NCI-H1694 treated with DMSO at 0.1 percent for 48 hours (cell line): ENCODE measurements at regions not wholly inside any gene's neighbourhood (a gene's known extent, or its start where the extent isn't known, plus 50 kb on each side); places are given as distances from the start of the nearest gene placed in this dataset.

Experiments
- DNase-seq: peaks from one replicate; lab custom pipeline; 2025; lab: John Stamatoyannopoulos, UW

DNA sequence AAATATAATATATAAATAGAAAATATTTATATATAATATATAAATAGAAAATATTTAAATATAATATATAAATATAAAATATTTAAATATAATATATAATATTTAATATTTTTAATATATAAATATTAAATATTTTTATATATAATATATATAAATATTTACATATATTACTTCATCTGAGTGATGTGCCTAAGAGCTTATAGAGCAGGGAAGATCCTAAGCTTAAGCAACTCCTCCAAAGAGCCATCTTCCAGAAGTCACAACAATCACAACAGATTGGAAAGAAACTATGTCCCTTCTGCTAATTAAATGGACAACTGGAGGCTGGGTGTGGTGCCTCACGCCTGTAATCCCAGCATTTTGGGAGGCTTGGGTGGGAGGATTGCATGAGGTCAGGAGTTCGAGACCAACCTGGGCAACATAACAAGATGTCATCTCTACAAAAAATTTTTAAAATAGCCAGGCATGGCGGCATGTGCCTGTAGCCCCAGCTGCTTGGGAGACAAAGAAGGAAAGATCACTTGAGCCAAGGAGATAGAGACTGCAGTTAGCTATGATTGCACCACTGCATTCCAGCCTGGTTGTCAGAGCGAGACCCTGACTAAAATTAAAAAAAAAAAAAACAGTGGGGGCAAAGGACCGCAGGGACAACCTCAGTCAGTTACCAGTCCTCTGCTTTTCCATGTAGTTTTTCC, 198.7 kb downstream of the SKIDA1 start:
- DNase-seq = no peak

DNA sequence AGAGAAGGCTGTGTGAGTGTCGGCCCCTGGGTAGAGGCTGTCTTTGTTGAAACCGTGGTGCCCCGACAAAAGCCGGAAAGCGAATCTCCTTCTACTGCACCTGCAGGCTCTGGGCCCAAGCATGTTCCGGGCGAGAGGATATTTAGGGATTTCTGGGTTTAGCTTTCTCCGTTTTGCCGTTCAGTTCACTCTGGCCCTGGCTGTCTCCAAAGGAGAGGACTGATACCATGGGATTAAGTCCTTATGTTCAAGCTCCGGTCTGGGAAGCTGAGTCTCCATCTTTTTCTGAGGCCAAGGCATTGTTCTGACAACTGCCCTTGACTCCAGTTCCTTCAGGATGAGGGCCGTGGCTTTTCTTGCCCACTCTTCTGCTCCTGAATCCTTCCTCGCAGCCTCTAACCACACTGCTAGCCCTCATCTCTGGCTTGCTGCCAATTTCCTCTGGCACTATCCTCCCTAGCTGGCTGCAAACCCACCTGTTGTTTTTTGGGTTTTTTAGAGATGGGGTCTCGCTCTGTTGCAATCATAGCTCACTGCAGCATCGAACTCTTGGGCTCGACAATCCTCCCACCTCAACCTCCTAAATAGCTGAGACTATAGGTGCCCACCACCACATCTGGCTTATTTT, 206.8 kb downstream of the SKIDA1 start:
- DNase-seq = no peak

- DNase-seq = no peak
These were observed 207.6 kb downstream of the SKIDA1 start for GRCh38 chr10:21317902-21318301.

DNA sequence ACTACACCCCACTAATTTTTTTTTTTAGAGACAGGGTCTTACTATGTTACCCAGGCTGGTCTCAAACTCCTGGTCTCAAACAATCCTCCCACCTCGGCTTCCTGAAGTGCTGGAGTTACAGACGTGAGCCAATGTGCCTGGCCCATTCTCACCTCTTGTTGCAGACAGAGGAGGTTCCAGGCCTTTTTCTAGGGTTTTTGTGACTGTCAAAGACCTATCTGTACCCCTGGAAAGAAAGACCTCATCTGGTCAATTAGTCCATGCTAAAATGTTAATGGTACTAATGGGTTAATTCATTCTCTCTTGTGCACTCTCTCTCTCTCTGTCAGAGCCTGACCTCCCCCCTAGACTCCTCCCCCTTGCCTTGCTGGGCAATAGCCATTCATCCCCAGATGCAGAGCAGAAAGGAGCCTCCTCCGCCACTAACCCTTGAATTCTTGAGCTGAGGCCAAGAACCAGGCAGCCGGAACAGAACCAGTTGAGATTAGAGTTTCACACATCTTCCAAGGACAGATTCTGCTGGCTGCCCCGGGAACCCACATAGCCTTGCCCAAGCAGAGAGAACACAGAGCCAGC, 209.7 kb downstream of the SKIDA1 start:
- no peak for DNase-seq

- DNase-seq = no peak
These were observed 210.4 kb downstream of the SKIDA1 start for GRCh38 chr10:21314906-21315644.

- DNase-seq = no peak
These were observed 211.3 kb downstream of the SKIDA1 start for GRCh38 chr10:21314111-21314626.

- no peak for DNase-seq
These were observed 211.8 kb downstream of the SKIDA1 start for GRCh38 chr10:21313691-21314090.

GRCh38 chr10:21311426-21311825, 214.1 kb downstream of the SKIDA1 start:
- DNase-seq = no peak

DNA sequence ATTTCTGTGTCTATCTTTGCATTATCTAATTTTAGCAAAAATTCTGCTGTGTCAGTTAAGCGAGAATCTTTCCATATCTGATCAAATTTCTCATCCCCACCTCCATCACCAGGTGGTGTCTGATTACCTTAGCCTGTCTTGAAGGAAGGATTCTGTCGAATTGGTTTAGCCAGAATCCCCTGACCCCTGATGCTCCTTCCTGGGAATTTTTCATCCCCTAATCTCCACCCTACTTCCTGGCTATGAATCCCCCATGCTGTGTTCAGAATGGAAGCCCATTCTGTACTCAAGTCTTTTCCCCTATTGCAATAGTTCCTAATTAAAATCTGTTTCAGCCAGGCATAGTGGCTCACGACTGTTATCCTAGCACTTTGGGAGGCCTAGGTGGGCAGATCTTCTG, 216.1 kb downstream of the SKIDA1 start:
- DNase-seq = no peak

GRCh38 chr10:21308946-21309345, 216.5 kb downstream of the SKIDA1 start:
- DNase-seq = no peak

DNA sequence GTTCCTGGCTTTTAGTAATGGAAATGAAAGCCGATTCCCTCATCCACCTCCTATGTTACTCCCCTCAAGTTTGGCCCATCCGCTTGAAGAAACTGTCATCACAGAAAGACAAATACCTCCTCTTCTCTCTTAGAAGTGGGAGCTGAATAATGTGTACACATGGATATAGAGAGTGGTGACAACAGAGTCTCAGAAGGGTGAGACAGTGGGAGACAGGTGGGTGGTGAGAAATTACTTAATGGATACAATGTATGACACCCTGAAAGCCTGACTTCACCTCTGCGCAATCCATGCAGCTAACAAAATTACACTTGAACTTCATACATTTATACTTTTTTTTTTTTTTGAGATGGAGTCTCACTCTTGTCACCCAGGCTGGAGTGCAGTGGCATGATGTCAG, 217.5 kb downstream of the SKIDA1 start:
- DNase-seq = no peak

- DNase-seq = no peak
These were observed 220.9 kb downstream of the SKIDA1 start for GRCh38 chr10:21304608-21305007.

GRCh38 chr10:21304198-21304597, 221.3 kb downstream of the SKIDA1 start:
- DNase-seq = no peak

GRCh38 chr10:21300551-21300950, 224.9 kb downstream of the SKIDA1 start:
- DNase-seq = peak; percentile 7

DNA sequence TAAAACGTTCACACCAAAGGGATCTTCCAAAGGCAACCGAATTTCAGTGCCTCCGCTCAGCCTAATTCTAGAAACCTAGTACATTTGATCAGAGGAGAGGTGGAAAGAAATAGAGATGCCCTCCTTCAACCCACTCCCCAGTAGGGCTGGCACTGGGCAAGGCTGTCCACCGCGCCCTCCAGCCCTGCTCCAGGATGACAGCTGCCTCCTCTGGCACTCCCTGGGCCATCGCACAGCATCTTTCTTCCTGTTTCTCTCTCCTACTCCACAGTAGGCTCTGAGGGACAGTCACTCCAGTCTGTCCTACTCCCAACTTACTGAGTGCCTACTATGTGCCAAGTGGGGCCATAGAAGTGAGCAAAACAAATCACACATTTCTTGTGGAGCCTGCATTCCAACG, 226.2 kb downstream of the SKIDA1 start:
- no peak for DNase-seq

DNA sequence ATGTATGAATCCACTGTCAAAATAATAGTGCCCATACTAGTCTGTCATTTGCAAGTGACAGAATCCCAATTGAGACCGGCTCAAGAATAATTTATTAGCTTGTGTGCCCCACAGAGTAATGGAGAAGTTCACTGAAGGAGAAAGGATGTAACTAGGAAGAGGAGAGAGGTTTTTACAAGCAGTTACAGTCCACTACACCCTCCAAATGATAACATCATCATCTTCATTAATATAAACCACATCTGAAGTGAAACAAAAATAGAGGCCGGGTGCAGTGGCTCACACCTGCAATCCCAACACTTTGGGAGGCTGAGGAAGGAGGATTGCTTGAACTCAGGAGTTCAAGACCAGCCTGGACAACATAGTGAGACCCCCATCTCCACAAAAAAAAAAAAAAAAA, 226.8 kb downstream of the SKIDA1 start:
- DNase-seq = no peak

DNA sequence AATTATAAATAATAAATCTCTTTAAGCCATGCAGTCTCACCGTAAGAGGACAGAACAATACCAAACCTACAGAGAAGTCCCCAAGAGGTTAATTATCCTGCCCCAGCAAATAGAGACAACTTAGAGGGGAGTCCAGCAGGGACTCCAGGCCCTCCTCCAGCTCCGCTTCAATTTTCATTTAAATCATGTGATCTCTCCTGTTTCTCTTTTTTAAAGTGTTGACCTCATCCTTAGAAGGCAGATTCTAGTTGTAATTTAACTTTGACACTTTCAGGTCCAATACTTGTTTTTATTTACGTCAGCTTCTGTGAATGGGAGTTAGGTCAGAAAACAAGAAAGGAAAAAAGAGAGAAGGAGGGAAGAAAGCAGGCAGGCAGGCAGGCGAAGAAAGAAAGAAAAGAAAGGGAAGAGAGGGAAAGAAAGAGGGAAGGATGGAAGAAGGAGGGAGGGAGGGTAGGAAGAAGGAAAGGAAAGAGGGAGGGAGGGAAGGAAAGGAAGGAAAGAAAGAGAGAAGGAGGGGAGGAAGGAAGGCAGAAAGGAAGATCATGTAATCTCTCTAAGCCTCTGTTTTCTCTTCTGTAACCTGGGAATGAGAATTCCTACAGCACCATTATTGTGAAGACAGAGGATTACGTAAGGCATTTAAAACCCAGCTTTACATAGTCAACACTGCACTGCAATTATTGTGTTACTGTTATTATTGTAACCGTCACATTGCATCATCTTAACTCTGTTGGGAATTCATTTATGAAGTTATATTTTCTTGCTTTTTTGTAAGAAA, 227.7 kb downstream of the SKIDA1 start:
- DNase-seq = no peak

GRCh38 chr10:21296575-21297355, 228.7 kb downstream of the SKIDA1 start:
- no peak for DNase-seq

DNA sequence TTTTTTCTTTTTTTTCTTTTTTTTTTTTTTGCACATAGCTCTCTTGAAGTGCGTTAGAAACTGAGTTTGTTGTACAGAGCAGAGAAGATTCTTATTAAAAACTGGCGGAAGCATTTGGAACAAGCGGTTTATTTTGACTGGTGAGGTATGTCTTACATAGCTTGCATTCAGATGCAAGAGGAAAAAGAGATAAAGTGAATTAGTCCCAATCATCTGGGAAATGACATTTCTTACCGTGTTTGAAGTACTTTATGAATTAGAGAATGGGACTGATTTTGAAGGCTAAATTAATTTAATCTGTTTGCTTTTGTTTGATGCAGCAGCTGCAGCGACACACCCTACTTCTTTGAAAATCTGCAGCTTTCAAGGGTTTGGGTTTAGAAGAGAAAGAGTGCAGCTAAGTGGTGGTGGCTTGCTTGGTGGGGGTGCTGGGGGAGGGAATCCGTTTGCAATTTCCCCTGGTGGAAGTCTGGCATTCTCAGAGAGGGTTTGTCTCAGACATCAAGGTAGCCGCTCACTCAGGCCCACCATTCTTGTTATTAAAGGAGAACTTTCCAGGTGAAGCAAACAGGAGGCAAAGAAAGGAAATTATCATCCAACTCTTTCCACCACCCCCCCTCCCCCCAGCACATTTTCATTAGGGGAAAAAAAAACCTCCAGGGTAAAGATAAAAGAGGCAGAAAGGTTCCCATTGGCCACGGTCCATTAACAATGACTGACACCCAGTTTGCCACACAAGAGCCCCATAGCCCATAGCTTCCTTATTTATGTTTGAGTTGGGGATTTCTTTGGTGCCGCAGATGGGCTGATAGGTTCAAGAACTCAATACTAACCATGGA, 231.7 kb downstream of the SKIDA1 start:
- DNase-seq = no peak
